ENCODE measurements at regions not wholly inside any gene's neighbourhood (a gene's known extent, or its start where the extent isn't known, plus 50 kb on each side); places are given as distances from the start of the nearest gene placed in this dataset.

DNA sequence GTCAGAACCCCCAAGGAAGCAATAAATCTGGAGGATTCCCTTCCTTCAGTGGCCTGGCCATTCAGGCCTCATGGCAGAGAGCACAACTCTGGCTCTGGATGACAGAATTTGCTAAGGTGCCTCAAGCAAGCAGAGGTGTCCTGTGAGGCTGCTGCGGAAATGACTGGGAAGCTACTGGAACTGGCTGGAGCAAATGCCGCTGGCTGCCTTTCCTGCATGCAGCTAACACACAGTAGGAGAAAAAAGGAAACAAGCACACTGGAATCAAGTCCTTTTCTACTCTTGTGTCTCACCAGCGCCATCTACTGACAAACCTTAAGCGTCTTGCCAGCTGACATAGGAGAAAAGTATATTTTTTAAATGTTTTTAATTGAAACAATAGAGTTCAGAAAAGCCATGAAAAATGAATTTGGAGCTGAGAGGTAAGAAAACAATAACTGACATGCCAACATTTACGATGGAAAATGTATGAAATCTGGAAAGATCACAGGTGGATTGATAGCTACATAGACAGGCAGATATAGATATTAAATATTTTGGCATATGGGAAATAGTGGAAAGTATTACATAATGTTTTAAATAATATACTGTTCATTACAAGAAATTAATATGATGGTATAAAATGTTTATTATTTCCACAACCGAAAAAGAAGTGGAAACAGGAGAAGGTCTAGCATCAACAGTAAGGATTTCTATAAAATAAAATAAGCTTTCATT, 951.6 kb downstream of the ANKRD7 start:
- DNase-seq (ENCODE audit: low read depth), result peak; percentile 43
- no peak overlapping the region for H3K4me3 ChIP-seq (ENCODE audit: low read length)
- TF ChIP-seq, protein P1, sequence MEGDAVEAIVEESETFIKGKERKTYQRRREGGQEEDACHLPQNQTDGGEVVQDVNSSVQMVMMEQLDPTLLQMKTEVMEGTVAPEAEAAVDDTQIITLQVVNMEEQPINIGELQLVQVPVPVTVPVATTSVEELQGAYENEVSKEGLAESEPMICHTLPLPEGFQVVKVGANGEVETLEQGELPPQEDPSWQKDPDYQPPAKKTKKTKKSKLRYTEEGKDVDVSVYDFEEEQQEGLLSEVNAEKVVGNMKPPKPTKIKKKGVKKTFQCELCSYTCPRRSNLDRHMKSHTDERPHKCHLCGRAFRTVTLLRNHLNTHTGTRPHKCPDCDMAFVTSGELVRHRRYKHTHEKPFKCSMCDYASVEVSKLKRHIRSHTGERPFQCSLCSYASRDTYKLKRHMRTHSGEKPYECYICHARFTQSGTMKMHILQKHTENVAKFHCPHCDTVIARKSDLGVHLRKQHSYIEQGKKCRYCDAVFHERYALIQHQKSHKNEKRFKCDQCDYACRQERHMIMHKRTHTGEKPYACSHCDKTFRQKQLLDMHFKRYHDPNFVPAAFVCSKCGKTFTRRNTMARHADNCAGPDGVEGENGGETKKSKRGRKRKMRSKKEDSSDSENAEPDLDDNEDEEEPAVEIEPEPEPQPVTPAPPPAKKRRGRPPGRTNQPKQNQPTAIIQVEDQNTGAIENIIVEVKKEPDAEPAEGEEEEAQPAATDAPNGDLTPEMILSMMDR (conservative IDR thresholded peaks at IDR 0.05; ENCODE audit: low read depth, low read length), result peak; percentile 83

DNA sequence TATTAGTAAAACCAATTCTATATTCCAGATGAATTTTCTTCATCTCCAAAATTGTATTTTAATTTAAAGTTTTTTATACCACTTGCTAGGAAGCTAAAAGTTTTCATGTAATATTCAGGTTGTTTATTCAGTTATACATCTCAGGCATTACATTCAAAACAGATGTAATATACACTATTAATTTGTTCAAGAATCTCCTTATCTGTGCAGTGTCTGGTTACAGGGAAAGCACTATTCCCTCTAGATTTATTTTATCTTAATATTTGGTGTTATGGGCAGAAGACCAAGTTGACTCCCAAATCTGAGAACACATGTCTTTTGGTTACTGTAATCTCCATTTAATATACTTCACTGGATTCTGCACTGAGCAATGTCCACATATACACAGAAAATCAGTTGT, 953.4 kb downstream of the ANKRD7 start:
- TF ChIP-seq, protein P1 (conservative IDR thresholded peaks at IDR 0.05; ENCODE audit: low read depth, low read length), result no peak
- no peak for DNase-seq (ENCODE audit: low read depth)
- no peak overlapping the region for H3K4me3 ChIP-seq (ENCODE audit: low read length)

DNA sequence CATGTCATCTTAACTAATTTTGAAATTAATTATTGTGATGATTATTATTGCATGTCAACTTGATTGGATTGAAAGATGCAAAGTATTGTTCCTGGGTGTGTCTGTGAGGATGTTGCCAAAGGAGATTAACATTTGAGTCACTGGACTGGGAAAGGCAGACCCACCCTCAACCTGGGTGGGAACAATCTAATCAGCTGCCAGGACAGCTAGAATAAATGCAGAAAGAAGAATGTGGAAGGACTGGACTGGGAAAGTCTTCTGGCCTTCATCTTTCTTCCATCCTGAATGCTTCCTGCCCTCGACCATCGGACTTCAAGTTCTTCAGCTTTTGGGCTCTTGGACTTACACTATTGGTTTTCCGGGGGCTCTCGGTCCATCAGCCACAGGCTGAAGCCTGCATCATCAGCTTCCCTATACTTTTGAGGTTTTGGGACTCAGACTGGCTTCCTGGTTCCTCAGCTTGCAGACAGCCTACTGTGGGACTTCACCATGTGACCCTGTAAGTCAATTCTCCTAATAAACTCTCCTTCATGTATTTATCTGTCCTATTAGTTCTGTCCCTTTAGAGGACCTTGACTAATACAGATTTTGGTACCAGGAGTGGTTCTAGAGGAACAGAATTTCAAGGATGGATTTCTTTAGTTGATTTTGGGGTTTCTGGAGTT, 959.8 kb downstream of the ANKRD7 start:
- TF ChIP-seq, protein P1 (conservative IDR thresholded peaks at IDR 0.05; ENCODE audit: low read depth, low read length), result no peak
- no peak for DNase-seq (ENCODE audit: low read depth)

DNA sequence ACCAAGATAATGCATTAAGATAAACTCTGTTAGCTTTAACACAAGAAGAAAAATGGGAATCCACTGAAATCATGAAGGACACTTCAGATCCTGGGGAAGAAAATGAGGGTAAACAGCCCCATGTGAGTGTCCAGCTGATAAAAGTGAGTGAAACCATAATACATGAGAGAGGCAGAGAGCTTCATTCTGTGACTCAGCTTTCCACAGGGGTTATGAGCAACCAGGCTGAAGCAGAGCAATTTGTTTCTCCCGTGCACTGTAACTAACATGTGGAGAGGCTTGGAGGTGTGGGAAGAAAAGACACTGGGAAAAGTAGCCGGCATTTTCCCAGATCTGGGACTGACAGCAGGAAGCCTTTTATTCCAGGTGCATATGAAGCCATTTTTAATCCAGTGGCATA, 971.7 kb downstream of the ANKRD7 start:
- TF ChIP-seq, protein P1 (conservative IDR thresholded peaks at IDR 0.05; ENCODE audit: low read depth, low read length), result no peak
- H3K4me3 ChIP-seq (ENCODE audit: low read length), result no peak overlapping the region
- no peak for DNase-seq (ENCODE audit: low read depth)

More for the DNA sequence above, 959.8 kb downstream of the ANKRD7 start:
- H3K4me3 ChIP-seq (ENCODE audit: low read length), result no peak overlapping the region

DNA sequence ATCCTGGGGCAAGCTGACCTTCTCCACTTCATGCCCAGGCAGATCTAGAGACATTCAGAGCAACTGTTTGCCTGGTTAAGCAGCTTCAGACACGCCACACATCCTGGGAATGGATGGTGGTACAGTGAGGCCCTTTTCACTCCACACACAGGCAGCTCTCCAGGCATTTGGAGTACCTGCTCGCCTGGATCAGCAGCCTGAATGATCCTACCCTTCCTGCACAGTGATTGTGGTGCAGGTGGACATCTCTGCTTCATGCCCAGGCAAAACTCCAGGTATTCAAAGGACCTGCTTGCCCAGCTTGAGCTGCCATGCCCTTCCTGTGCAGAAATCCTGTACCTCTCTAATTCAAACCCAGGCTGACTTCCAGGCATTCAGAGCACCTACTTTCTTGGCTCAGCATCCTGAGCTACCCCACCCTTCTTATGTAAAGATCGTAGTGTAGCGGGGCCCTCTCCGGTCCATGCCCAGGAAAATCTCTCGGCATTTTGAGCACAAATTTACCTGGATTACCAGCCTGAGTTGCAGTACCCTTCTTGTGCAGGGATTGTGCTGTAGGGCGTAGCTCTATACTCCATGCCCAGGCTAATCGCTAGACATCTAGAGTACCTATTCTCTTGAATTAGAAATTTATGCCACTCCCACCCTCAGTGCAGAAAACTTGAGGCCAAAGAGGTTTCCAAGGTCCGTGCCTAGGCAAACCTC, 972.8 kb downstream of the ANKRD7 start:
- DNase-seq (ENCODE audit: low read depth), result no peak
- TF ChIP-seq, protein P1 (conservative IDR thresholded peaks at IDR 0.05; ENCODE audit: low read depth, low read length), result no peak
- no peak overlapping the region for H3K4me3 ChIP-seq (ENCODE audit: low read length)

DNA sequence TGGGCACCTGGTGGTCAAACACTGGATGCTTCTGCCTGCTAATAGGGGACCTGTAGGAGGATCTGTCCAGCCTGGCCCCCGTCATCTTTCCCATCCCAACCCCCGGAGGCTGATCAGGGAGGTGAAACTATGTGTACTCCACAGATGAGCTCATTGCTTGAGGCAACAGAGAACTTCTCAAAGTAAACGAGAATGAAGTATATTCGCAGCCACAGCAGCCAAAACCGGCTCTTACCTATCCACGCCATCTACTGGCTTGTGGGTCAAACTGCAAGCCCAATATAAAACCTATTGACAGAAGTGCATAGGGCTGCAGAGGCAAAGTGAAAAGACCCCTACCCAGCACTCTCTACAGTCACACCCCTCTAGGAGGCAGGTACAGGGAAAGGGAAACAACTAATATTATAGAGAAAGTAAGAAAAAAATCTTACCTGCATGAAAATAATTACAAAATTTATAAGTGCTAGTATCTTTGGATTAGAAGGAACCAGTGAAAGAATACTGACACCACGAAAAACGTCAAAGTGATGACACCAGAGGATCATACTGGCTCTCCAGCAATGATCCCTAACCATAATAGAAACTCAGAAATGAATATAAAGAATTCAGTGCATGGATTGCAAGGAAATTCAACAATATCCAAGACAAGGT, 973.5 kb downstream of the ANKRD7 start:
- TF ChIP-seq, protein P1 (conservative IDR thresholded peaks at IDR 0.05; ENCODE audit: low read depth, low read length), result peak; percentile 91
- DNase-seq (ENCODE audit: low read depth), result peak; percentile 17
- no peak overlapping the region for H3K4me3 ChIP-seq (ENCODE audit: low read length)

All from retinal pigment epithelial cell (primary cell).